DND-41 (cell line): ENCODE measurements at regions not wholly inside any gene's neighbourhood (a gene's known extent, or its start where the extent isn't known, plus 50 kb on each side); places are given as distances from the start of the nearest gene placed in this dataset.

Experiments used
- EZH2 ChIP-seq: IDR thresholded peaks from 3 replicates; pipeline ENCODE4 v1.6.1; 2012; ENCODE audit warnings: borderline replicate concordance, low read depth, mild to moderate bottlenecking, moderate library complexity, low read length, inconsistent platforms; ENCODE audit not compliant: severe bottlenecking
- TF ChIP-seq, protein P1 (sequence below): IDR thresholded peaks from 2 replicates; pipeline ENCODE4 v1.5.1; 2012; ENCODE audit warnings: borderline replicate concordance, low read length, moderate library complexity, mild to moderate bottlenecking; ENCODE audit not compliant: poor library complexity, severe bottlenecking; ENCODE audit errors: extremely low read depth

DNA sequence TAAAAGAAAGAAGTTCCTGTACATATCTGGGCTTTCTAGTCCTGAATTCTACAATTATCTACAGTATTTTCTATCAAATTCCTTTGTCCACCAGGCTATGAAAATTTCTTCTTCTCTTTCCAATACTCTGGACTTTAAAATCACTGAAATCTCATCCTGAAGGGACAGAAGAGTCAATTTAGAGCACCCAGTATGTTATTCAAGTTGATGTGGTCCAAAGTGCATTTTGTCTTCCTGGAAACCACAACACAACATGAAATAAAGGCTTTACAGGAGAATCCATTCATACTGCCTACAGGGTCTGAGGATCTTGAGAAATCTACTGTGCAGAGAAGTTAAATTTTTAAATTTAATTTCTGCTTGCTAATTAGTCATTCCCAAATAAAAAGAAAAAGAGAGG, 94.9 kb upstream of the ADGRF1 start:
- TF ChIP-seq, protein P1, sequence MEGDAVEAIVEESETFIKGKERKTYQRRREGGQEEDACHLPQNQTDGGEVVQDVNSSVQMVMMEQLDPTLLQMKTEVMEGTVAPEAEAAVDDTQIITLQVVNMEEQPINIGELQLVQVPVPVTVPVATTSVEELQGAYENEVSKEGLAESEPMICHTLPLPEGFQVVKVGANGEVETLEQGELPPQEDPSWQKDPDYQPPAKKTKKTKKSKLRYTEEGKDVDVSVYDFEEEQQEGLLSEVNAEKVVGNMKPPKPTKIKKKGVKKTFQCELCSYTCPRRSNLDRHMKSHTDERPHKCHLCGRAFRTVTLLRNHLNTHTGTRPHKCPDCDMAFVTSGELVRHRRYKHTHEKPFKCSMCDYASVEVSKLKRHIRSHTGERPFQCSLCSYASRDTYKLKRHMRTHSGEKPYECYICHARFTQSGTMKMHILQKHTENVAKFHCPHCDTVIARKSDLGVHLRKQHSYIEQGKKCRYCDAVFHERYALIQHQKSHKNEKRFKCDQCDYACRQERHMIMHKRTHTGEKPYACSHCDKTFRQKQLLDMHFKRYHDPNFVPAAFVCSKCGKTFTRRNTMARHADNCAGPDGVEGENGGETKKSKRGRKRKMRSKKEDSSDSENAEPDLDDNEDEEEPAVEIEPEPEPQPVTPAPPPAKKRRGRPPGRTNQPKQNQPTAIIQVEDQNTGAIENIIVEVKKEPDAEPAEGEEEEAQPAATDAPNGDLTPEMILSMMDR = no peak
- TF ChIP-seq EZH2 = no peak
